ENCODE measurements at regions not wholly inside any gene's neighbourhood (a gene's known extent, or its start where the extent isn't known, plus 50 kb on each side); places are given as distances from the start of the nearest gene placed in this dataset.

GRCh38 chr16:86285421-86285820 is 224.9 kb upstream of the FOXF1 start:
- Histone ChIP-seq H3K36me3 (no peaks in the 10 kb centered on the region), H3K4me3 (no peak overlapping the region), H3K27ac (no peak overlapping the region), H3K9me3 (ENCODE audit: low read depth) (no peaks in the 10 kb centered on the region), H4K20me1 (ENCODE audit: low read depth) (peaks cover 33% of the 10 kb centered on the region), H3K9ac (no peak overlapping the region), H3K4me2 (no peak overlapping the region), H3F3A (ENCODE audit: low read depth) (no peaks in the 10 kb centered on the region), H2AFZ (replicated peaks) (no peak overlapping the region), H3K4me1 (peaks cover 15% of the 10 kb centered on the region), H3K27me3 (peaks cover 90% of the 10 kb centered on the region), H3K79me2 (ENCODE audit: low read depth) (no peaks in the 10 kb centered on the region)
- Mint-ChIP-seq H3K4me3 (no peak overlapping the region), H3K36me3 (no peaks in the 10 kb centered on the region), H3K27ac (no peak overlapping the region), H3K9me3 (no peaks in the 10 kb centered on the region), H3K27me3 (ENCODE audit: insufficient read depth, low read depth) (peaks cover 80% of the 10 kb centered on the region), H3K4me1 (no peaks in the 10 kb centered on the region)
- DNase-seq (ENCODE audit: low spot score) = no peak
- TF ChIP-seq EZH2 (IDR thresholded peaks at IDR 0.05) = no peak
- no peak for TF ChIP-seq CTCF (IDR thresholded peaks at IDR 0.05)
- no peak for TF ChIP-seq EZH2phosphoT487 (IDR thresholded peaks at IDR 0.05)

- Histone ChIP-seq H3K79me2 (ENCODE audit: low read depth) (no peaks in the 10 kb centered on the region), H3F3A (ENCODE audit: low read depth) (no peaks in the 10 kb centered on the region), H3K27ac (no peak overlapping the region), H3K9me3 (ENCODE audit: low read depth) (no peaks in the 10 kb centered on the region), H3K9ac (no peak overlapping the region), H3K4me3 (peak overlapping the region; percentile 48), H3K36me3 (no peaks in the 10 kb centered on the region), H4K20me1 (ENCODE audit: low read depth) (peaks cover 33% of the 10 kb centered on the region), H2AFZ (replicated peaks) (peak overlapping the region; percentile 76), H3K27me3 (peaks cover 96% of the 10 kb centered on the region), H3K4me1 (peaks cover 15% of the 10 kb centered on the region), H3K4me2 (peak overlapping the region; percentile 79)
- Mint-ChIP-seq H3K27ac (no peak overlapping the region), H3K4me3 (no peak overlapping the region), H3K9me3 (no peaks in the 10 kb centered on the region), H3K27me3 (ENCODE audit: insufficient read depth, low read depth) (peaks cover 85% of the 10 kb centered on the region), H3K4me1 (no peaks in the 10 kb centered on the region), H3K36me3 (no peaks in the 10 kb centered on the region)
- TF ChIP-seq EZH2 (IDR thresholded peaks at IDR 0.05) = no peak
- no peak for TF ChIP-seq CTCF (IDR thresholded peaks at IDR 0.05)
- TF ChIP-seq EZH2phosphoT487 (IDR thresholded peaks at IDR 0.05) = no peak
- DNase-seq (ENCODE audit: low spot score) = peak; percentile 33
Measured at GRCh38 chr16:86285938-86286921, 224.1 kb upstream of the FOXF1 start.

- Histone ChIP-seq H3K27ac (no peak overlapping the region), H3K9me3 (ENCODE audit: low read depth) (no peaks in the 10 kb centered on the region), H3K36me3 (no peaks in the 10 kb centered on the region), H3K4me1 (peaks cover 15% of the 10 kb centered on the region), H3K27me3 (peaks cover 100% of the 10 kb centered on the region), H3F3A (ENCODE audit: low read depth) (no peaks in the 10 kb centered on the region), H4K20me1 (ENCODE audit: low read depth) (peaks cover 33% of the 10 kb centered on the region), H2AFZ (replicated peaks) (peak overlapping the region; percentile 76), H3K79me2 (ENCODE audit: low read depth) (no peaks in the 10 kb centered on the region), H3K4me2 (peak overlapping the region; percentile 79), H3K9ac (no peak overlapping the region), H3K4me3 (peak overlapping the region; percentile 48)
- Mint-ChIP-seq H3K9me3 (no peaks in the 10 kb centered on the region), H3K27ac (no peak overlapping the region), H3K4me3 (no peak overlapping the region), H3K4me1 (no peaks in the 10 kb centered on the region), H3K27me3 (ENCODE audit: insufficient read depth, low read depth) (peaks cover 89% of the 10 kb centered on the region), H3K36me3 (no peaks in the 10 kb centered on the region)
- TF ChIP-seq EZH2phosphoT487 (IDR thresholded peaks at IDR 0.05) = peak; percentile 94
- no peak for TF ChIP-seq CTCF (IDR thresholded peaks at IDR 0.05)
- peak; percentile 98 for TF ChIP-seq EZH2 (IDR thresholded peaks at IDR 0.05)
- peak; percentile 64 for DNase-seq (ENCODE audit: low spot score)
Measured at GRCh38 chr16:86286991-86287663, 223.2 kb upstream of the FOXF1 start.

All from neural progenitor cell (in vitro differentiated cells).